ENCODE measurements at regions not wholly inside any gene's neighbourhood (a gene's known extent, or its start where the extent isn't known, plus 50 kb on each side); places are given as distances from the start of the nearest gene placed in this dataset.
"Not testable (repeated sequence)": the region's sequence is repeated elsewhere in the genome, so short reads cannot be mapped to it uniquely, and the experiment has no call there.

GRCh38 chr5:101715790-101716189 lies 580.3 kb downstream of the SLCO4C1 start:
- not testable (repeated sequence) for TF ChIP-seq EZH2 (optimal IDR thresholded peaks at IDR 0.05; ENCODE audit: low read depth, low read length); EZH2phosphoT487 (IDR thresholded peaks at IDR 0.05; ENCODE audit: low read length)
